Astrocyte (in vitro differentiated cells and primary cell): ENCODE measurements at regions not wholly inside any gene's neighbourhood (a gene's known extent, or its start where the extent isn't known, plus 50 kb on each side); places are given as distances from the start of the nearest gene placed in this dataset.

Experiments used
- DNase-seq: peaks from one replicate; pipeline ENCODE4 v3.0.0-alpha.2; 2010; ENCODE audit warnings: low read depth
- FAIRE-seq: peaks from 2 replicates; lab custom pipeline; 2011; peaks lifted over from hg19 to GRCh38; lab: Jason Lieb, UNC
- H2AFZ ChIP-seq: 2 replicates; pipeline ENCODE4 v1.6.0; 2012; ENCODE audit warnings: low read depth, low read length, inconsistent platforms
- H3K27ac ChIP-seq: 2 replicates; pipeline ENCODE4 v1.5.1; 2011; ENCODE audit warnings: low read depth, low read length, inconsistent platforms
- H3K27me3 ChIP-seq: 2 replicates; pipeline ENCODE4 v1.6.0; 2011; ENCODE audit warnings: low read length, inconsistent platforms; ENCODE audit not compliant: insufficient read depth
- H3K36me3 ChIP-seq: 2 replicates; pipeline ENCODE4 v1.5.1; 2011; ENCODE audit warnings: low read length, inconsistent platforms; ENCODE audit not compliant: insufficient read depth
- H3K4me1 ChIP-seq: 2 replicates; pipeline ENCODE4 v1.5.1; 2011; ENCODE audit warnings: low read length, inconsistent platforms; ENCODE audit not compliant: insufficient read depth
- H3K4me2 ChIP-seq: 2 replicates; pipeline ENCODE4 v1.6.0; 2012; ENCODE audit warnings: low read length, inconsistent platforms
- H3K4me3 ChIP-seq: 2 replicates; pipeline ENCODE4 v1.5.1; 2011; ENCODE audit warnings: low read depth, mild to moderate bottlenecking, low read length, inconsistent platforms; ENCODE audit not compliant: insufficient read depth
- H3K79me2 ChIP-seq: 2 replicates; pipeline ENCODE4 v1.6.0; 2012; ENCODE audit warnings: mild to moderate bottlenecking, low read length, inconsistent platforms; ENCODE audit not compliant: insufficient read depth
- H3K9ac ChIP-seq: 2 replicates; pipeline ENCODE4 v1.6.0; 2012; ENCODE audit warnings: mild to moderate bottlenecking, low read length, inconsistent platforms
- H3K9me3 ChIP-seq: 2 replicates; pipeline ENCODE4 v1.5.1; 2012; ENCODE audit warnings: low read depth, mild to moderate bottlenecking, low read length, inconsistent platforms; ENCODE audit not compliant: insufficient read depth
- H4K20me1 ChIP-seq: 2 replicates; pipeline ENCODE4 v1.6.0; 2012; ENCODE audit warnings: low read length, inconsistent platforms; ENCODE audit not compliant: insufficient read depth
- H3K27ac Mint-ChIP-seq: one replicate; pipeline ENCODE4 v1.8.0; 2021; ENCODE audit warnings: mild to moderate bottlenecking, mixed read lengths; ENCODE audit not compliant: unreplicated experiment
- H3K27me3 Mint-ChIP-seq: one replicate; pipeline ENCODE4 v1.8.0; 2021; ENCODE audit warnings: low read depth, mixed read lengths; ENCODE audit not compliant: unreplicated experiment
- H3K36me3 Mint-ChIP-seq: one replicate; pipeline ENCODE4 v1.8.0; 2021; ENCODE audit warnings: low read depth, mixed read lengths; ENCODE audit not compliant: unreplicated experiment
- H3K4me1 Mint-ChIP-seq: one replicate; pipeline ENCODE4 v1.8.0; 2021; ENCODE audit warnings: low read depth, mixed read lengths; ENCODE audit not compliant: unreplicated experiment
- H3K4me3 Mint-ChIP-seq: one replicate; pipeline ENCODE4 v1.8.0; 2021; ENCODE audit warnings: mild to moderate bottlenecking, moderate library complexity, mixed read lengths; ENCODE audit not compliant: unreplicated experiment
- H3K9me3 Mint-ChIP-seq: one replicate; pipeline ENCODE4 v1.8.0; 2021; ENCODE audit warnings: mild to moderate bottlenecking, mixed read lengths; ENCODE audit not compliant: unreplicated experiment
- EZH2 ChIP-seq: IDR thresholded peaks from 2 replicates; pipeline ENCODE4 v1.6.1; 2012; ENCODE audit warnings: mild to moderate bottlenecking, low read length, inconsistent platforms; ENCODE audit not compliant: insufficient read depth
- TF ChIP-seq, protein P1 (sequence below): IDR thresholded peaks from 2 replicates; pipeline ENCODE4 v1.5.1; 2011; ENCODE audit warnings: low read depth, mild to moderate bottlenecking, inconsistent platforms, low read length, moderate library complexity; ENCODE audit not compliant: insufficient read depth

GRCh38 chr1:72704841-72705477, 422.6 kb upstream of the NEGR1 start:
- H3K4me1 Mint-ChIP-seq, result no peaks in the 10 kb centered on the region
- H3K27me3 ChIP-seq, result no peaks in the 10 kb centered on the region
- no peaks in the 10 kb centered on the region for H3K4me1 ChIP-seq
- no peaks in the 10 kb centered on the region for H3K36me3 ChIP-seq
- H3K9me3 ChIP-seq, result no peaks in the 10 kb centered on the region
- FAIRE-seq, result no peak
- no peaks in the 10 kb centered on the region for H4K20me1 ChIP-seq
- H3K27me3 Mint-ChIP-seq, result no peaks in the 10 kb centered on the region
- no peaks in the 10 kb centered on the region for H3K79me2 ChIP-seq
- H3K36me3 Mint-ChIP-seq, result no peaks in the 10 kb centered on the region
- no peak overlapping the region for H3K27ac ChIP-seq
- DNase-seq, result no peak
- TF ChIP-seq EZH2, result no peak
- TF ChIP-seq, protein P1, sequence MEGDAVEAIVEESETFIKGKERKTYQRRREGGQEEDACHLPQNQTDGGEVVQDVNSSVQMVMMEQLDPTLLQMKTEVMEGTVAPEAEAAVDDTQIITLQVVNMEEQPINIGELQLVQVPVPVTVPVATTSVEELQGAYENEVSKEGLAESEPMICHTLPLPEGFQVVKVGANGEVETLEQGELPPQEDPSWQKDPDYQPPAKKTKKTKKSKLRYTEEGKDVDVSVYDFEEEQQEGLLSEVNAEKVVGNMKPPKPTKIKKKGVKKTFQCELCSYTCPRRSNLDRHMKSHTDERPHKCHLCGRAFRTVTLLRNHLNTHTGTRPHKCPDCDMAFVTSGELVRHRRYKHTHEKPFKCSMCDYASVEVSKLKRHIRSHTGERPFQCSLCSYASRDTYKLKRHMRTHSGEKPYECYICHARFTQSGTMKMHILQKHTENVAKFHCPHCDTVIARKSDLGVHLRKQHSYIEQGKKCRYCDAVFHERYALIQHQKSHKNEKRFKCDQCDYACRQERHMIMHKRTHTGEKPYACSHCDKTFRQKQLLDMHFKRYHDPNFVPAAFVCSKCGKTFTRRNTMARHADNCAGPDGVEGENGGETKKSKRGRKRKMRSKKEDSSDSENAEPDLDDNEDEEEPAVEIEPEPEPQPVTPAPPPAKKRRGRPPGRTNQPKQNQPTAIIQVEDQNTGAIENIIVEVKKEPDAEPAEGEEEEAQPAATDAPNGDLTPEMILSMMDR, result no peak
- H2AFZ ChIP-seq, result no peak overlapping the region
- no peaks in the 10 kb centered on the region for H3K9me3 Mint-ChIP-seq
- H3K9ac ChIP-seq, result no peak overlapping the region
- no peak overlapping the region for H3K4me3 Mint-ChIP-seq
- H3K27ac Mint-ChIP-seq, result no peak overlapping the region
- no peak overlapping the region for H3K4me3 ChIP-seq
- H3K4me2 ChIP-seq, result no peak overlapping the region

DNA sequence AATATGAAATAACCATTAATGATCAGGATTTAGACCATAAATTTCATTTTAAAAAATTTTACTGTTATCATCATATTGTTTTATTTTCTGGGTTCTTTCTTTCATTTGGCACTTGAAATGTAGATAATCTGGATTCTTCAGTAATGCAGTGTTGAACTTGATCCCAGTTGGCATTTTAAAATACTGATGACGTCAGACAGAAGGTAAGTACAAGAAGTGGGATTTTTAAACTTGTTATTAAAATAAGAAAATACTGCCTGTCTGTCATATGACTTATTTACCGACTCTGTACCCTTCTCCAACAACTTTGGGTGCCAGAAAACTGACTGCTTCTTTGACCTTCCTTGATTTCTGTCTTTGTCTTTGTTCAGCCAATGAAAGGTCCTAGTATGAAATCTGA, 415.1 kb upstream of the NEGR1 start:
- no peaks in the 10 kb centered on the region for H3K36me3 Mint-ChIP-seq

GRCh38 chr1:72693899-72694298, 411.6 kb upstream of the NEGR1 start:
- Histone ChIP-seq H3K4me2 (no peak overlapping the region), H3K4me3 (no peak overlapping the region), H3K9ac (no peak overlapping the region), H2AFZ (no peak overlapping the region), H3K36me3 (no peaks in the 10 kb centered on the region), H4K20me1 (no peaks in the 10 kb centered on the region), H3K27me3 (no peaks in the 10 kb centered on the region), H3K27ac (no peak overlapping the region), H3K4me1 (no peaks in the 10 kb centered on the region), H3K9me3 (peaks cover 7% of the 10 kb centered on the region), H3K79me2 (no peaks in the 10 kb centered on the region)
- H3K4me1 Mint-ChIP-seq, result no peaks in the 10 kb centered on the region
- peaks cover 14% of the 10 kb centered on the region for H3K9me3 Mint-ChIP-seq
- H3K27me3 Mint-ChIP-seq, result no peaks in the 10 kb centered on the region
- no peak for DNase-seq
- no peaks in the 10 kb centered on the region for H3K36me3 Mint-ChIP-seq
- no peak for FAIRE-seq
- H3K4me3 Mint-ChIP-seq, result no peak overlapping the region
- TF ChIP-seq EZH2, result no peak
- H3K27ac Mint-ChIP-seq, result no peak overlapping the region

More for the DNA sequence above, 415.1 kb upstream of the NEGR1 start:
- Mint-ChIP-seq H3K27me3 (no peaks in the 10 kb centered on the region), H3K9me3 (peaks cover 8% of the 10 kb centered on the region), H3K4me3 (no peak overlapping the region), H3K27ac (no peak overlapping the region), H3K4me1 (no peaks in the 10 kb centered on the region)
- H3K4me2 ChIP-seq, result no peak overlapping the region
- no peak for TF ChIP-seq EZH2
- TF ChIP-seq, protein P1, result no peak
- FAIRE-seq (no peak), DNase-seq (no peak)
- H3K4me3 ChIP-seq, result no peak overlapping the region
- no peak overlapping the region for H3K27ac ChIP-seq
- peaks cover 7% of the 10 kb centered on the region for H3K9me3 ChIP-seq
- no peaks in the 10 kb centered on the region for H3K4me1 ChIP-seq
- H4K20me1 ChIP-seq, result no peaks in the 10 kb centered on the region
- H3K36me3 ChIP-seq, result no peaks in the 10 kb centered on the region
- no peaks in the 10 kb centered on the region for H3K79me2 ChIP-seq
- H3K27me3 ChIP-seq, result no peaks in the 10 kb centered on the region
- no peak overlapping the region for H2AFZ ChIP-seq
- H3K9ac ChIP-seq, result no peak overlapping the region
